ENCODE measurements at regions not wholly inside any gene's neighbourhood (a gene's known extent, or its start where the extent isn't known, plus 50 kb on each side); places are given as distances from the start of the nearest gene placed in this dataset.

DNA sequence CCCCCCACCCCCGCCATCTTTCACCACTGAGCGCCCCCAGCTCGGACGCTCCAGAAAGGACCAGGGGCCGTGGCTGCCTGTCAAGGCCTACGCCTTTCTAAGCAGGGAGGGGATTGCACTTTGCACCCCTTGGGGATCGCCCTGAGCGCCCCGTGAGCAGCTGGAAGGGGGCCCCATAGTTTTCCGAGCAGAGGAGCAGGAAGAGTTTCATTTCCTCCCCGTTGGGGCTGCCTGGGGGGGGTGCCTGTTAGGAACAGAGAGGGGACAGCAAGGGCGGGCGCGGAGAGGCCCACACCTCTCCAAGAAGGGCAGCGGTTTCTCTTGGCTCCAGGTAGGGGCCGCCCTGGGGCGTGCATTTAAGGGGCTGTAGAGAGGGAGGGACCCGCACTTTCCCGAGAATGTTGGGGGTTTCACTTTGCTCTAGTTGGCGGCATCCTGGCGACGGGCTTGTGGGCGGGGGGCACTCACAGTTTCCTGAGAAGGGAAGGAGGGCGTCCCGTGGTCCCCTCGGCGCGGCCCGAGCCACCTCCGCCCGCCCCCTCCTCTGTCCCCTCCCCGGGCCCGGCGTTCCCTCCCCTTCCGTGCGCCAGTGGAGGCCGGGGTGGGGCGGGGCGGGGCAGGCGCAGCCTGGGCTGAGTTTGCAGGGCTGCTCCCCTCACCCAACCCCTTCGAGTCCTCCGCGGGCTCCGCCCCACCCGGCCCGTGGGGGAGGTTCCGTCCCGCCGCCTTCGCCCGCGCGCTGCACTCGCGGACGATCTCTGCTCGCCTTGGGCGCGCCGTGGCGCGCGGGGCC lies 82.3 kb upstream of the CD99 start:
- DNase-seq (ENCODE audit: low spot score): peak; percentile 86

DNA sequence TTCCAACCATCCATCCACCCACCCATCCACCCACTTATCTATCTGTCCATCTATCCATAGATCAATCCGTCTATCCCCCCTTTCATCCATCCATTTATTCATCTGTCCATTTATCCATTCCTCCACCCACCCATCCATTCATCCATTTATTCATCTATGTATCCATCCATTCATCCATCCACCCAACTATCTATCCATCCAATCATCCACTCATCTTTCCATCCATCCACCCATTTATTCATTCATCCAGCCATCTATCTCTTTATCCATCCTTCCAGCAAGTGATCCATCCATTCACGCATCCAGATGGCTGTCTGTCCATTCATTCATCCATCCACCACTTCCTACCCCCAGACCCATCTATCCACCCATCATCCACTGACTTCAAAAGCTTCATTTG lies 84.0 kb upstream of the CD99 start:
- DNase-seq (ENCODE audit: low spot score): no peak

DNA sequence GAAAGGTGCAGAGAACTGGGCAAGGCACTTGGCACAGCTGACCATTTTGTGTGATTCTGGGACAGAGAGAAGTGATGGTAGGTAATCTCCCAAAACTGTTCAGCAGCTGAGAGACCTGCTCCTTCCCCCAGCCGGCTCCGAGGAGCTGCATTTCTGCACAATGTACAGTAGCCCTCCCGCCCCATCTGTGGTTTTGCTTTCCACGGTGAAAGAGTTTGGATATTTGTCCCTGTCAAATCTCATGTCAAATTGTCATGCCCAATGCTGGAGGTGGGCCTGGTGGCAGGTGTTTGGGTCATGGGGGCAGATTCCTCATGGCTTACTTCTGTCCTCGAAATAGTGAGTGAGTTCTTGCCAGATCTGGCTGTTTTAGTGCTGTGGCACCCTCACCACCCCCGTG lies 90.5 kb upstream of the CD99 start:
- no peak for DNase-seq (ENCODE audit: low spot score)

DNA sequence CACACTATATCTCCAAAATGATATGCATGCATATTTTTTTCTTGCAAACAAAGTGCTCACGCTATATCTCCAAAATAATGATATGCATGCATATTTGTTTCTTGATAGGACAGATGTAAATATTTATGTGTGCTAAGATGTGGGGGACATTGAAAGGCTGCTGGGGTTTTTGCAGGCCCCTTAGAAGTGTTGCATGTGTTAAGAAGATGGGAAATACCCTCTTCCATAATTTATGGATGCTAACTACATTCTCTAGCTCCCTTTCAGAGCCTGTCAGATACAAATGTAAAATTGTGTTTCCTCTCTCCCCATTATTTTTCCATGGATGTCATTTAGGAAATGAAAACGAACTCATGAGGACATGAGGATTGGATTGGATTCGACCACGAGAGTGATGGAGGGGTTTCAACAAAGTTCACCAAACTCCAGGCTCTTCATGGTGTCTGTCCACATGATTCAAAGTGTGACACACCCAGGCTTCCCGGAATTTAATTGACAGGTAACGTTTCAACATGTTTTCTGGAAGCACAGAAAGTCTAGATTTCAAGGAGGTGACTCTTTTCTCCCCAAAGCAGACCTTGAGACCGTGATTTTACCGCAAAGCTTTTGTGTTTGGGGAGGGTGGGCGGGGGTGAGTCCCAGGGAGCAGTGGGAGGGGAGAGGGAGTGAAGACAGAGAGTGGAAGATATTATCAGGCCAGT lies 94.4 kb upstream of the CD99 start:
- DNase-seq (ENCODE audit: low spot score): no peak

DNA sequence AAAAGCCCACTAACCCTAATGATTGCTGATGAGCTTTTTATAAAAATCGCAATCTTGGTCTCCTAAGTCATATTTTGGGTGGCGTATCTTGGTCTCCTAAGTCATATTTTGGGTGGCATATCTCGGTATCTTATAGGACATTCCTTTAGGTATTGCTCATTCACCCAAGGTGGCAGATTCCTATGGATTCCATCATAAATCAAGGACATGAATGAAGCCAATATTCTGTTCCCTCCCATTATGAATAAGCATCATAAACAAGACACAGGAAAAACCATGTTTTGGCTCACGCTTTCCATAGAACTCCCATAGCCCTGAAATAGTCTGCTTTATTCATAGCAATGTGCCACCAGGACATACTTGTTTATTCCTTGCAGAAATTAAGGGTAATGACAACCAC lies 95.0 kb upstream of the CD99 start:
- DNase-seq (ENCODE audit: low spot score): no peak

DNA sequence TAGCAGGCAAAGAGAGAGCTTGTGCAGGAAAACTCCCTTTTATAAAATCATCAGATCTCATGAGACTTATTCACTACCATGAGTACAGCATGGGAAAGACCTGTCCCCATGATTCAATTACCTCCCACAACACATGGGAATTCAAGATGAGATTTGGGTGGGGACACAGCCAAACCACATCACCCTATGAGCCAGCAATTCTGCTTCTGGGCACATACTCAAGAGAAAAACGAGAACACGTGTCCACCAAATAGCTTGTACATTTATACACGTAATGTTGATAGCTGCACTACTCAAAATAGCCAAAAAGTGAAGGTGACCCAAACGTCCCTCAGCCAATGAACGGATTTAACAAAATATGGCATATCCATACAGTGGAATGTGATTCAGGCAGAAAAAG lies 94.5 kb upstream of the DHRSX start:
- no peak for DNase-seq (ENCODE audit: low spot score)

DNA sequence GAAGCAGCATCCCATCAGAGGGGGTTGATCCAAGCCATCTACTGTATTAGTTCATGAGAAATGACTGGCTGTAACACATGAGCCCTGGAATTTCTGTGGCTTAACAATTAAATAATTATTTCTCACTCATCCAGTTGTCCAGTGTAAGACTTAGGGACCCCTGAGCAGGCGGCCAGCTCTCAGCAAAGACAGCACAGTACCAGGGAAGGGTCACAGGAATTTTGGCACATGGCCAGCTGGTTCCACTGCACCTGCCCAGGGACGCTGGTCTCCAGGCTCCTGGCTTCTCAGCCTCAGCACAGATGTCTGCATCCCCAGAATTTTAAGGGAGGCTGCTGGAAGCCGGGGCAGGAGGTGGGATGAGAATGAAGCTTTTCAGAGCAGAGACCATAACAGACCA lies 93.7 kb upstream of the DHRSX start:
- DNase-seq (ENCODE audit: low spot score): no peak

DNA sequence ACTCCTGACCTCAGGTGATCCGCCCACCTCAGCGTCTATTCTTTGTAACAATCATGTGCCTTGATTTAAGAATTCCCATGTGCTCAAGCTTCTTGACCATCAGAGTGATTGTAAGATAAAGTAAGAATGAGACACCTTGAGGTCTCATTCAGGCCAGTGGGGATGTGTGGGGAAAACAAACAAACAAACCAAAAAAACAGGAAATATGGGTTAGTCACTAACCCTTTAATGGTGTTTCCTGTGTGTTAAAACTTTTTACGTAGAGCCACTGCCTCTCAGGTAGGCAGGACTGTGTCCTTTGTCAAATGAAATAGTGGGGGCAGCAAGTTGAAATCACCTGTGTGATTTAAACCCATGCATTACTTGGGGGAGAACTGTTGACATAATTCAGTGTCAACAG lies 91.5 kb upstream of the DHRSX start:
- no peak for DNase-seq (ENCODE audit: low spot score)

DNA sequence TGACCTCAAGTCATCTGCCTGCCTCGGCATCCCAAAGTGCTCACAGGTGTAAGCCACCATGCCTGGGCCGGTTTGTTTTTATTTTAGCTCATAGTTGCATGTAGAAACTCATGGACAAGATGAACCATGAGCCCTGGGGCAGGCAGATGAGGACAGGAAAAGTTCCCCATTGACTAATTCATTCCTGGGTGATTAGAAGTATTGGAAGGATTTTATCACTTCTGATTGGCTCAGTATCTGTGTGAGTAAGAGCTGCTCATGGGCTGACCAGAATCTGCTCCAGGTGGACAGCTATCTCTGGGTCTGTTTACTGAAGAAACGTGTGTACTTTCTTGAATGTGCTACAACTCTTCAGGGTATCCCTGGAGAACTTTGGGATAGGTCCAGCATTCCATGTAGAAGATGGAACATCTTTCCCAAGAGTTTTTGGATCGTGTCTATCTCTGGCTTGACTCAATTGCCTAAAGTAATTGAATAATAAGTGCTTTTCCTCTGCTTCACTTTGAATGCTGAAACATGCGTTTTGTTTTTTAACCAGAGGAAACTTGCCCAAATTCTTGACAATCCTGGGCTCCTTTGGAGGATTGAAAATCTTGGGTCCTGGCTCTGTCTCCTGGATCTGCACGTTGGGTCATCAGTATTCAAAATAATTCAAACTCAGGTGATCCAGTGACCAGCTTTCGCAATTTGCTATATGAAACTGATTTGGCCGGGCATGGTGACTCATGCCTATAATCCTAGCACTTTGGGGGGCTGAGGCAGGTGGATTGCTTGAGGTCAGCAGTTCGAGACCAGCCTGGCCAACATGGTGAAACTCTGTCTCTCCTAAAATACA lies 88.6 kb upstream of the DHRSX start:
- DNase-seq (ENCODE audit: low spot score): no peak

DNA sequence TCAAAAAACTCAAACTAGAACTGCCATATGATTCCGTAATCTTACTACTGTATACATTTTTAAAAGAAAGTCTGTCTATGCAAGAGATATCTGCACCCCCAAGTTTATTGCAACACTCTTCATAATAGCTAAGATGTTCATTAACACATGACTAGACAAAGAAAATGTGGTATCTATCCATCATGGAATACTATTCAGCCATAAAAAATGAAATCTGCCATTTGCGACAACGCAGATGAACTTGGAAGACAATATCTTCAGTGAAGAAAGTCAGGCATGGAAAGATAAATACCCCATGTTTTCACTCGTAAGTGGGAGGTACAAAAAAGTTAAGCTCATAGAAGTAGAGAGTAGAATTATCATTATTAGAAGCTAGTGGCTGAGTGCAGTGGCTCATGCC lies 87.3 kb upstream of the DHRSX start:
- DNase-seq (ENCODE audit: low spot score): no peak

DNA sequence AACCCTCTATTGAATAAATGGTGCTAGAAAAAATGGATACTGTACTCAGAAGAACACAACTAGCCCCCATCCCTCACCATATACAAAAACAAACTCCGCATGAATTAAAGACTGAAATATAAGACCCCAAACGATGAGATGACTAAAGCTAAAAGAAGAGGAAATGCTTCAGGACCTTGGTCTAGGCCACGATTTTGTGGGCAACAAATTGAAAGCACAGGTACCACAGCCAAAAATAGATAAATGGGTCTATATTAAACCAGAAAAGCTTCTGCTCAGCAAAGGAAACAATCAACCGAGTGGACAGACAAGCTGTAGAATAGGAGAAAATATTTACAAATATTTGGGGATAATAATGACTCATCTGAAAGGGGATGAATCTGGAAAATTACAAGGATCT lies 86.4 kb upstream of the DHRSX start:
- DNase-seq (ENCODE audit: low spot score): no peak

DNA sequence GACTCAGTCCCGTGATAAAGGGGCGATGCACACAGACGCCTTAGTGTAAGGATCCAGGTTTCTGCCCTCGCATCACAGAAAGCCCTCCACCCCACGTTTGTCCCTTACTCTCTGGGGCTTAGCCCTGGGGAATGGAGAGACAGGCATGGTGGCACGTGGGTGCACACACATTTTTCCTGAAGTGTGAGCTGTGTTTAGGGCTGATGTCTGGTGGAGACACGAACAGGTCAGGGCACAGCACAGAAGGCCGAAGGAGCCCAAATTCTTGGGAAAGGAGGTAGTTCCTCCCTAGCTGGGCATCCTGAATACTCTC lies 84.3 kb upstream of the DHRSX start:
- DNase-seq (ENCODE audit: low spot score): no peak

DNA sequence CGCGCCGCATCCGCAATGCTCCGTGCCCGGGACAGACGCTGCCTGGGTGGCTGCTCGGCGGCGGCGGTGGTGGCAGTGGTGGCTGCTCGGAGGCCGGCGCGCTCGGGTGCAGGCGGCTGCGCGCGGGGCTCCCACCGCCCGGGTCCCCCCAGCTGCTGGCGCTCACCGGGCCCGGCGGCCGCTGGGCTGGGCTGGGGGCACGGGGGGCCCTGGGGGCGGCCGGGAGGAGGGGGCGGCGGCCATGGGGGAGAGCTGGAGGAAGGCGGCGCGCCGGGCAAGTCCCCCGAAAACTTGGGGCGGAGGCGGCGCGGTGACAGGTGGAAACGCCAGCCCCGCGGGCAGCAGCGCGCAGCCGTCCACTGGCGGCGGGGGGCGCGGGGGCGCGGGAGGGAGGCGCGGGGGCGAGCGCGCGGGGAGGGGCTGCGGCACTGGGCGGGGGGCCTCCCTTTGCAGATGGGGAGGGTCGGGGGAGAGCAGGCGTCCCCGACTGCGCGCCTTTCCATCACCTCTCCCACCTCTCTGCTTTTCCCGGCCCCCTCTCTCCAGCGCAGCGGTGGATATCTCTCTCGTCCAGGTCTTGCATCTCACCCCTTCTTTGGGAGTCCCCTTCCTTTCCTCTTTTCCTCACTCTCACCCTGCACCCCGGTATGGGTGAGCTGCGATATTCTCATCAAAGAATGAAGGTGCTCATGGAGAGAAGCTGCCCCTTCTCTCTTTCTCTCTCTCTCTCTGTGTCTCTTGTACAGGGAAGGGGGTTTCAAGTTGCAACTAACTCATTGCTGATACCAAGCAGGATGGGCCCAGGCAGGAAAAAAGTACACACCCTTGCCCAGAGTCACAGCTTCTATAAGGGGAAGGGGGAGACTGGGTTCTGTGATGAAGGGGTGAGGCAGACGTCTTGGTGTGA lies 83.7 kb upstream of the DHRSX start:
- DNase-seq (ENCODE audit: low spot score): no peak

DNA sequence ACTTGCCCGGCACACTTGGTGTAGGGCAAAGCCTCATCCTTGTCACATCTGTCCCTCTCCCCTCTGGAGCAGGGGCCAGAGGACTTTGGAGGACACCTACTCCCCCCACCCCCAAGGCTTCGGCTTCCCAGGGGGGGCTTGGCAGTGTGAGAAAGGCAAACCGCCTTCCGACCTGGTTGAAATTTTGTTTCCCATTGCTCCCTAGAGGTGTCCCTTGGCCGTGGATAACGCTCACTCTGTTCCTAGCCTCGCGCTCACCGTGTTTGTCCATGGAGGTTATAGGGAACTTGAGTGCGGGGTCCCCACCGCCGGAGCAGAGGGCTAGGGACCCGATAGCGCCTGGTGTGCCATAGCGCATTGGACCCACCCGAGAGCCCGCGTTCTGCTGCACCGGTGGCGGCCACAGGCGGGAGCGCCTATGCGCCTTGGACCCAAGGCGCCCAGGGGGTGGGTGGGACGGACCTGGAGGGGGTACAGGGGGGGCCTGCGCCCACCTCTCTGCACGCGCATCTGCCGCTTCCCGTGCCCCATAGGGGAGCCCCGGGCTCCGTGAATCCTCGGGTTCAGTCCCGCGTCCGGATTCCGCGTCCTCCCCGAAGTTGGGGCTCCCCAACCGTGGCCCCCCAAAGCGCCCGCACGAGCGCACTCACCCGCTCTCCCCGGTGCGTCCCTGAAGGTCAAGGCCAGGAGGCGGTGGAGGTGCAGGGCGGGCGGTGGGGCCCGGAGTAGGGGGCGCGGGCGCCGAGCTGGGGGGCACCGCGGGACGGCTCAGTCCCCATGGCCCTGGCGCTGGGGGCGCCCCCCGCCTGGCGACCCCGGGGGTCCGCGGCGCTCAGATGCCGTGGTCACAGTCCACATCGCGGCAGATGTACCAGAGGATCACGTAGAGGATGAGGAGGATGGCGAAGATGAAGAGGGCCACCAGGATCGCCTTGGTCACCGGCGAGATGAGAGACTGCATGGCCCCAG lies 82.7 kb upstream of the DHRSX start:
- DNase-seq (ENCODE audit: low spot score): no peak

DNA sequence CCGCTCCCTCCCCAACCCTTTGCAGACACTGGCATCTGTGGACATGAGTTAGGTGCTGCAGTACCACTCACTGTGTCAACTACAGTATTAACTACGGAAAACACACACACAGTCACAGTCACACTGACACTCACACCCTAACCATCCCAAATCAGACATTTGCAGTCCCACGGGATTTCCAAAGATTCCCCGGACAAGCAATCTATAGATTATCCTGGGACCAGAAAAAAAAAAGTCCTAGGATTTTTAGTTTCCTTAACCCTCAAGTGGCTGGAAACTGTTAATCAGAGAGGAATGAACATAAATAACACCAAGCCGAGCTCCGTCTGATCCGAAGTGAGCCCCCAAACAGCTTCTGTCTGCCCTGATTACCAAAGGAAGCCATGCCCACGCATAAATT lies 81.9 kb upstream of the DHRSX start:
- no peak for DNase-seq (ENCODE audit: low spot score)

DNA sequence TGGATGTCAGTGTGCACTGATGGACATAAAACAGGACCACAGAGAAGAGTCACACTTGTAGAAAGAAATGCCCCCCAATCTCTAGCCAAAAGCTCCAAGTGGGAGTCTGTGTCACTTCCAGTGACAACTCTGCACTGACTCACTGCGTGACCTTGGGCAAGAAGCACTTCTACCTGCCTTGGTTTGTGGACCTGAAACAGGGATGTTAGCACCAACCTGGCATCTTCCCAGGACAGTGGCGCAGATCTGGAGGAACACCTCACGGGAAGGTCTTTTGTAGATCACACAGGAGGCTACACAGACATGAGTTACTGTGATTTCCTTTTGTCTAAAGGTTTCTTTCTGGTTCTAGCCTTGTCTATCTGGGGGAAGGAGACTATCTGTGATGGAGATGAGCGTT lies 80.5 kb upstream of the DHRSX start:
- no peak for DNase-seq (ENCODE audit: low spot score)

DNA sequence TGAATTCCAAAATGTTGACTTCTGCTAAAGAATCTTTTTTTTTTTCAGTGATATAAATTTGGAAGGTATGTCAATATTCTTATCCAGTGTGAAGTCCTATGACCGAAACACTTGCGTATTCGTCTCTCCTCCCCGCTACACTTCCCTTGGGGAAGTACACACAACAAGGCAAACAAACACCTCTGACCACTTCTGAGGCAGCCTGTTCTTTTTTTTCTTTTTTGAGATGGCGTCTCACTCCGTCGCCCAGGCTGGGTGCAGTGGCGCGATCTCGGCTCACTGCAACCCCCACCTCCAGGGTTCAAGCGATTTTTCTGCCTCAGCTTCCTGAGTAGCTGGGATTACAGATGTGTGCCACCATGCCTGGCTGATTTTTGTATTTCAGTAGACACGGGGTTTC lies 78.1 kb upstream of the DHRSX start:
- no peak for DNase-seq (ENCODE audit: low spot score)

DNA sequence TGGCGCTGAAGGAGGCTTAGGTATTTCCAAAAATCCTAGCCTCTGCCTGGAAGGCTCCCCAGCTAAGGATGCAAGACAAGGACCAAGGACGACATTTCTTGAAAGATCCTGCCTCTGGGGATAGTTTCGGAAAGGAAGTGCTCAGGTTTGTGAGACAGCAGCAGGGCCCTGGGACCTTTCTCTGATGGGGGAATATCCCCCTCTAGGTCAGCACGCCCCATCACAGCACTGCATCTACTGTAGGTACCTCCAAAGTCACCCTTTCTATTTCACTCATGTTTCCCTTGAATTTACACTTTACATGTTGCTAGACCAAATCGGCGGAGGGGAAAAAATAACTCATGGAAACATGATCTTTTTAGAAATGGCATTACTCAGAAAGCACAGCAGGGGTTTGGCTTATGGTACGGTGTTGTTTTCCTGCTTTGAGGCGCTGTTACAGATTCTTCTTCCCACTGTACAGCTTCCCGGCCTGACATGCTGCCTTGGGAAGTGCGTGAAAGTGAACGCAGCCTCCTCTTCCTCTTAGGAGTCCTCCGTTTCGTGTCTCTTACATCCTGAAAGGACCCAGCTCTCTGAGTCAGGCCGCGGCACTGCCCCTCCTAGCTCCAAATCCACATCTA lies 77.2 kb upstream of the DHRSX start:
- DNase-seq (ENCODE audit: low spot score): no peak

DNA sequence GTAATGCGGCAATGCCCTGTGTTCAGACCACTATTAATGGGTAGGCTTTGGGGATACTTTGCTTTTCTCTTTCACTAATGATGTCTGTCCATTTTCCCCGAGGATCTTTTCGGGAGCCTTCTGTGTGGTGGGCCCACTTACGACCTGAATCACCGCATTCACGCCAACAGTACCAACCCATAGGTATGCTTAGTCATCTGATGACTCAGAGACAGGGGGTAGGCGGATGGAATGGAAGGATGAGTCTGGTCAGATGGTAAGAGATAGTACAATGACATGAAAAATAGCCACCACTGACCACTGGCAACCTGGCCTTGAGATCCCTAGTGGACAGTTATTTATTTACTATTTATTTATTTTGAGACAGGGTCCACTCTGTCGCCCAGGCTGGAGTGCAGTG lies 76.0 kb upstream of the DHRSX start:
- DNase-seq (ENCODE audit: low spot score): no peak

DNA sequence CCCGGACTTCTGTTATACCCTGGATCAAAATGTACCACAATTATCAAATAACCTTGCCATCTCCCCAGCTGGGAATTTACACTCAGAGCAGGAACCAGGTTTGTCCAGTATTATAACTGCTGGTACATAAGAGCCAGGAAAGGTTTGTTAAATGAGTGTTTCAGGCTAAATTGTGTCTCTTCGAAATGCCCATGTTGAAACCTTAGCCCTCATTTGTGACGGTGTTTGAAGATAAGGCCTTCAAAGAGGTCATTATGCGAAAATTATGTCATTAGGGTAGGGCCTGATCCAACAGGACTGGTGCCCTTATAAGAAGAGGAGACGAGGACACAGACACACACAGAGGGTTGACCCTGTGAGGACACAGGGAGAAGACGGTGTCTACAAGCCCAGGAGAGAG lies 73.5 kb upstream of the DHRSX start:
- no peak for DNase-seq (ENCODE audit: low spot score)

DNA sequence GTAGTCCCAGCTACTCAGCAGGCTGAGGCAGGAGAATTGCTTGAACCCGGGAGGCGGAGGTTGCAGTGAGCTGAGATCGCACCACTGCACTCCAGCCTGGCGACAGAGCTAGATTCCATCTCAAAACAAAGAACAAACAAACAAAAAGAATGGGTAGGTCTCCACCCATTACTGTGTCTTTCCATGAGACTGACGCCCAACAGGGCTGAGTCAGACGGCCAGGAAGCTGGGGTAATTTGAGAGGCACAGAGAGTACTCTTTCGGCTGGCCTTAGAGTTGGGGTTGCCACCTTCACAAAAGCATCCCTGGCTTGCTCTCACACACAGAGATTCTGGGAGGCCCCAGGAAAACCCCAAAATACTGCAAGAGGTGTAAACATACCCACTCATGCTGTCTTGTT lies 72.0 kb upstream of the DHRSX start:
- DNase-seq (ENCODE audit: low spot score): no peak
